Hematopoietic multipotent progenitor cell treated with erythropoietin and hydrocortisone succinate and interleukin-3 and kit ligand, for 4 days (in vitro differentiated cells): ENCODE measurements at regions not wholly inside any gene's neighbourhood (a gene's known extent, or its start where the extent isn't known, plus 50 kb on each side); places are given as distances from the start of the nearest gene placed in this dataset.

Experiments
- DNase-seq: peaks from one replicate; pipeline ENCODE4 v3.0.0-alpha.2; 2015

DNA sequence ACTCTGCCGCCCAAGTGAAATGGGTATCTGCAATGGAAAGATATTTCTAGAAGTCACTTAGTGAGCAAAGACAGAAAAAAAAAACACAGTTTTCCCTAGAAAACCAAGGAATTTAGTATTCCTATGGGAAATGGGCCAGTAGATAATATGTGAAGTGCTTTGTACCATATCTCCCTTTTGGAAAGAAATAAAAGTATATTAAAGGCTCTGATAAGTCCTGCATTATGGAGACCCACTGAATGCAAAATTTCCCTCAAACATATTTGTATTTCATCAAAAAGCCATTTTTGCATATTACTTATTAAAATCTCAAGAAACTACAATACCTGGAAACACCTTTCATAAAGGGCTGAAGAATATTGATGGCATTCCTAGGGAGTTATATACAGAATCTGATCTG is 51.6 kb upstream of the DYNLRB2 start:
- DNase-seq = no peak

DNA sequence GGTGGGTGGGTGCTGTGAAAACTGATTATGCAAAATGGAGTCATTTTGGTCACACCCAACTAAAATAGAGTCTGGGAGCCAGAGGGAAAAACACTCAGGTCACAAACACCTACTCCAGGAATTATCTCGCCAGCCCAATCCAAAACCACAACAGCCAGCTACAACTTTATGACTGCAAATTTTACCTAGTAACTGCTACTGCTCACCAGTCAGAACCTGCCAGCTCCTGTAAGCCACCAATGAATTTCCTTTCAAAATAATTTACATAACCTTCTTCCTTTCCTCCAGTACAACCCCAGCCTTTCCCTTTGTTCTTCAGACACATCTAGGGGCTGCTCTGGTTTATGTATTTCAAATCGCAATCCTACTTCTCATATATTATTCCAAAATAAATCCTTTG is 52.6 kb upstream of the DYNLRB2 start:
- no peak for DNase-seq

DNA sequence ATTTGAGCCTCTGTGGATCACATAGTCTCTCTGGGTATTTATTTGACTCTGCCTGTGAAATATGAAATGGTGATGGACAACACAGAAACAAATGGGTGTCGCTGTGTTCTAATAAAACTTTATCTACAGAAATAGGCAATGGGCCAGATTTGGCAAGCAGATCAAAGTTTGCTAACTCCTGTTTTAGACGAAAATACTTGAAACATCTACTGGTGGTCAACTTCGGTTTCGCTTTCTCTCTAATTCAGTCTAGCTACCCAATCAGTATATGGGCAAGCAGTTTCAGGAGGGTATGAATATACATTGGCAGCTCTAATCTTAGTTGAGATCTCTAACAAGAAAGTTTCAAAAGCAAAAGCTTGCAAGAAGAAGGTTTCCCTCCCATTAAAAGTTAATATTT is 60.1 kb upstream of the DYNLRB2 start:
- DNase-seq = no peak

DNA sequence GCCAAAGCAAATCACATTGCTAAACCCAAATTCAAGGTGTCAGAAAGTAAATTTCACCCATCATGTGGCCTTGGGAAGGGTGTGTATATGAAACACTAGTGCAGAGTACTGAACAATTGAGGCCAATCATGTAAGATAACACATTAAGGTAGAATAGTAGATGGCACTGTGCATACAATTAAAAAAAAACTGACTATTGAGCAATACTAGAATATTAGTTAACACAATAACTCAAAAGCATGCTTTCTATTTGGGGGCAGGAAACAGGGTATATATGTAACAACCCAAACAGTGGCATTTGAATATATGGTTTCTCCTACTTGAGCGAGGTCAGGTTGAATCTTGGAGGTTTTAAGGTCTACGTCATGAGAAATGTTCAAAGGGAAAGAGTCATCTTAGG is 63.0 kb upstream of the DYNLRB2 start:
- DNase-seq = no peak

DNA sequence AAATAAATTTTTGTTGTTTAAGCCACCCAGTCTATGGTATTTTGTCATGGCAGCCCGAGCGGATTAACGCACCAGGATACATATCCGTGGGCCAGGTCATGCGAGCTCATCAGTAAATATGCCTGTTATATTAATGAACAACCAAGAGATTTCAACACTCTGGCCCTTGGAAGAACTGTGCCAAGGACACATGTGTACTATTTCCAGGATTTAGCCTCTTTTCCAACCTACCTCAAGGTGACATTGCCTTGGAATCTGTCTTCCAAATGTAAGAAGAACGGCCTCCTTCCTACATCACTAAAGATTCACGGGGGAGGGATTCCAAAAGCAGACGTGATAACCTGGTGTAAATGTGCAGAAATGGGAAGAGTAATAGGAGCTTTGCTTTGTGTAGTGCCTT is 72.8 kb upstream of the DYNLRB2 start:
- no peak for DNase-seq

DNA sequence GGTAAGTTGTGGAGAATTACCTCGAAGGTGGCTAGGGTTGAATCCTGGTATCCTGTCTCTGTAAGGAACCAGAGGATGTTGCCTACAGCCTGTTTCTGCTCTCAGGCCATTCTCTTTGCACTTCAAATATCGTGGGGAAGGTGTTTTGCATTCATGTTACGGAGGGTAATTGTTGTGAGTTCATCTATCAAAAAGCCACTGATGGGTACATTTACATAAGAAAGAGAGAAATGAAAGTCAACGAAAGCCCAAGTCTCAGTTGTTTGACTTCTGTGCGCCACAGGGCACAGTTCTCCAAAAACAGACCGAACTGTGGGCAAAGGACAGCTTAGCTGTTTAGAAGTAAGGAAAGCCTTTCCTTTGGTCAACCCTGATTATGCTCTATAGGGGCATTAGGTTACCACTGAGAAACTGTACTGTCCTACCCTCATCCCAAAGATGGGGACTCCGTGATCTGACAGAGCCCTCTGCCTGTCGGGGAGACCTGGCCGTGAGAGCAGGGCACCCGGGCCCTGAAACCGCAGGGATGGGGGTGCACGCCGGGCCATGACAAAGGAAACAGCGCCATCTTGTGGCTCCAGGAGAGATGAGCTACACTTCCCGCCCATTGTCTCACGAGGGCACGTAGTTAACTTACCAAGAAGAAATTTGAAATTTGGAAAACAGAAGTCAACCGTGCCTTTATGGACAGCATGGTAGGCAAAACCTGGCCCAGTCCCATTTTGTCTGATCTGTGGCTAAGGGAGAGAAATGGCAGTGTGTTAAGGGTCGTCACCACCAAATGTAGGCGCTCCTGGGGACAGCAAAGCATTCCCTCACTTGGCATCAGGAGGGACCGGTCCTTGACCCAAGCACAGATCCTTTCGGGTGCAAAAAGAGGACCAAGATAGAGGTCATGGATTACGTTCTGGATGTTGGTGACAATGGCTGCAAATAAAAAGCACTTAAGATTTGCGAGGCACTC is 74.5 kb upstream of the DYNLRB2 start:
- DNase-seq = peak; percentile 87

DNA sequence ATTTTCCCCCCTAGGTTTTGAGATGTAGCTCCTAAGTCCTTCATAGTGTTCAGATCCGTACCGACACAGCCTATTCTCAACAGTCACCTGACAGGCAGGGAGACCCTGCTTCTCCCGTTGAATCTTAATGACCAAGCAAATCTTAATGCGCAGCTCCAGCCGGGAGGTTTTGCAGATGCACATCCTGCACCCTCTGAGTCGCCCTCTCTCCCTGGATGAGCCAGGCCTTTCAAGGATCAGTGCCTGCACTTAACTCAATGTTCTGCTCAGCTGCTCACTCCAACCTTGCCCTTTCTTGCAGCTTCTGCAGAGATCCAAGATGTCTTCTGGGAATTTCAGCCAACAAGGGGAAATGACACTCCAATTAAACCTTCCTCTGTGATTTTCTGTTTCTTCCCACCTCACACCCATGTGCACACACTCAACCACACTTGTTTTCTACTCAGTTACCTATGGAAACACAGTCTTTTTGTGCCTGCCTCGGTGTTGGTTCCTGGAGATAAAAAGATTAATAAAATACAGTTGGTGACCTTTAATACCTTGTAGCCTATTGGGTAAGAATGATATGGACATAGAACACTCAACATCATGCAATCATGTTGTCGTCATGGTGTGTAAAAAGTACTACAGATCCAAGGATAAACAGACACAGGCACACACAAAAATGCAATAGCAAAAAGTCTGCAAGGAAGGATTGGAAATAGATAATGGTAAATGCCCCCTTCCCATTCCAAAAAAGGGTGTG is 76.9 kb upstream of the DYNLRB2 start:
- DNase-seq = no peak

DNA sequence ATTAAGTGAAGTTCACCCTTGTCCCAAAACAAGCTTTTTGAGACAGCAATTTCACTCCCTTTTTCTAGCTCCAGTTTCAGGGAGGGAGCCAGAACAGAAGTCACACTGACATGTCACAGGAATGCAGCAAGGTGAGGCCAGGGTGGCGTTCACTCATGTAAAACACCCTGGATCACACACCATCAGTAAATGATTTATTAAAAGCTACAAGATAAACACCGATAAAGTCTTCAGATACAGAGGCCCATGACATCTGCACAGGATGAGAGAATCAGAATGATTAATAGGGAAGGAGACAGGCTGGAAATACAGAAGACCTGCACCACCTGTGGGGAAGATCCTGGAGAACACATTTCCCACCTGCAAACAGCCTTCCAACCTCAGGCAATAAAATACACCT is 77.5 kb upstream of the DYNLRB2 start:
- DNase-seq = no peak

DNA sequence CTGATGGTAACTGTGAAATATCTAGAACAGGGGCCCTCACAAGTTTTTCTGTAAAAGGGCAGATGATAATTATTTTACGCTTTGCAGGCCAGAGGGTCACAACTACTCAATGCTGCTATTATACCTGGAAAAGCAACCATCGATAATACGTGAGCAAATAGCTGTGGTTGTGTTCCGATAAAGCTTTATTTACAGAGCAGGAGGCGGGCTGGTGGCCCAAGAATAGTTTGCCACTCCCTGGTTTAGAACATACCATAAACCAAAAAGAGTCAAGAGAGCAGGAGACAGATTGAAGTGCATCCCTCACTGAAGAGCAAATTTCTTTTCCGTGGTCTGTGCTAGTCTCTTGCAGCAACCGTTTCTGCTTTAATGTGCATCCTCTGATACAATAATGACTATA is 77.9 kb upstream of the DYNLRB2 start:
- no peak for DNase-seq

DNA sequence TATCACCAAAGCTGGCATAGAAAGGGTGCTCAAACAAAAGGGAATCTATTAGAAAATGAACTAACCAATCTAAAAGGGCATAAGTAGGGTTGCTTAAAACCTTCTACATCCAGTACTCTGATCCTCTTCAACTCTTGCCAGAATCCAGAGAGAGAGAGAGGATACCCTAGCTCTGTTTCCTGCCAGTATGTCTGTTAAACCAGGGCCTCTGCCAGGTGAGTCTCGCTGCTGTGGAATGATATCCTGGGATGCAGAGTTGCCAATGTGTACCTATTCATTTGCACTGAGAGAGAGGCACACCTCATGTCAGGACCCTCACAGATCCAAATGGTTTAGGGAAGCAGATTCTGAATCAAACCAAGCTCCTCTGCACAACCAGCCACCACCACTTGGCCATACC is 79.8 kb upstream of the DYNLRB2 start:
- DNase-seq = no peak

DNA sequence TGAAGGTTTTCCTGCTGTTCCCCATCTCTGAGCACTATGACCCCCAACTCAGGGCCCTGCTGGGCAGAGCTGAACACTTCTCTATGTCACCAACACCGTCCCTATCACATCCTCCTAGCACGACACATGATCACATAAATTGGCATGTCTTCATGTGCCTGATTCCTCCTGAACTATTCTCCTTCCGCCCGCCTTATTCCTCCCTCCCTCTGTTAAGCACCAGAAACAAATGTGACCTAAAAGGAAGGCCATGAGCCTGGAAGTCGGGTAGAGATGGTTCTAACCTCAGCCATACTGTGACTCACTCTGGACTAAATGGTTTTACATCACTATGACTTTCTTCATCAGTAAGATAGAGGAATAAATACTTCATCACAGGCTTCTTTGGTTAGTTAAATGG is 80.8 kb upstream of the DYNLRB2 start:
- DNase-seq = no peak

DNA sequence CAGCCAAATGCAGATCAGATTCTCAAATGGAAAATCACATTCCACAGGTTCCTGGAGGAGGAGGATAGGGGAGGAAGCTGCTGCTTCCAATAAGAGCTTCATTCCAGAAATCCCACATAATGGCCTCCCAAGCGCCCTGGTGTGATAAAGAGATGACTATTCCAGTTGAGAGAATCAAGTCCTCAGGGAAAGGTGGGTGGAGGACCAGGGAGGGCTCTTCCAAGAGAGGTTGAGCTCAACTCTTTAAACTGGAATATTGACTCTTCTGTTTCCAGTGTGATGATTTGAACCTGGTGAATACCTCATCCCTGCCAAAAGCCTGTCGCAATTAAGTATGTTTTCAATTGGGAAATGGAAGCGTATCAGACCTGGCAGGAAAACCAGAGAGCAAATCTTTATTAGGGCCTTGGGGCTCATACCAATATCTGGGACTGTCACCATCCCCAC is 81.4 kb upstream of the DYNLRB2 start:
- no peak for DNase-seq

DNA sequence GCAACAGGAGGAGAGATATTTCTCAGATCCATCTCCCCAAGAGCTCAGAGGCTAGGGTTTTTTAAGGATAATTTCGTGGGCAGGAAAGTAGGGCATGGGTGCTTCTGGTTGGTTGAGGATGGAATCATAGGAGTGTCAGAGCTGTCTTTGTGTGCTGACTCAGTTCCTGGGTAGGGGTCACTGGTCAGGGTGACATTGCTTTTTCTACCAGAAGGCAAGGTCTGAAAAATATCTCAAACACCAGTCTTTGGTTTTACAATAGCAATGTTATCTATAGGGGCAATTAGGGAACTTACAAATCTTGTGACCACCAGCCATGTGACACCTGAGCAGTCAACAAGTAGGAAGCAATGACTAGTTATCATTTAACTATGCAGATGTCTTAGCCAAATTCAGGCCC is 82.9 kb upstream of the DYNLRB2 start:
- peak; percentile 3 for DNase-seq

DNA sequence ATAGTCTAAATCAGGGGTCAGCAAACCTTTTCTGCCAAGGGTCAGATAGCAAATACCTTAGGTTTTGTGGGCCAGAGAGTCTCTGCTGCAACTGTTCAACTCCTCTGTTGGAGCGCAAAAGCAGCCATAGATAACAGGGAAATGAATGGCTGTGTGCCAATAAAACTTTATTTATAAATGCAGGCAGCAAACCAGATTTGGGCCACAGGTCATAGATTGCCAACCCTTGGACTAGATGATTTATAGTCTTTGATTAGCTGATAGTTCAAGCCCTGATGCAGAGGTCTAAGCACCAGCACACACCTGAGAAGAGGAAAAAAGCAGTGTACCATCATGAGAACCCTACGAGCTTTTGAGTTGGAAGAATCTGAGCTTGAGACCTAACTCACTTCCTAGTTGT is 86.0 kb upstream of the DYNLRB2 start:
- DNase-seq = no peak

DNA sequence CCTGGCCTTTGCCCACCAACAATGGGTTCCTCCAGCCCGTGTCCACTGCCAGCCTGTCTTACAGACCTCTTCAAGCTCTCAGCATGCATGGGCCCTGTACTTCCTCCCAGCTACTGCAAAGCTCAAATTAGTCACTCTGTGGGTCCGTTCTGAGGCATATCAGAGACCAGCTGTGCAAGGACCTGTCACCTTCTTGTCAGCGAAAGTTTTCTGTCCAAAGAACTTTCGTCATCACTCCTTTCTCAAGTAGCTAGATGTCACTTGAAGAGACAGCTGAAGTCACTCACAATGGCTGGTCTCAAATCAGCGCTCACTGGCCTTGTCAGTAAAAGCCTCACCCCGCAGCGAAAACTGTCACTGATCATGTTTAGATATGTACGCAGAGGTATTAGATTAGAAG is 91.4 kb upstream of the DYNLRB2 start:
- DNase-seq = no peak

DNA sequence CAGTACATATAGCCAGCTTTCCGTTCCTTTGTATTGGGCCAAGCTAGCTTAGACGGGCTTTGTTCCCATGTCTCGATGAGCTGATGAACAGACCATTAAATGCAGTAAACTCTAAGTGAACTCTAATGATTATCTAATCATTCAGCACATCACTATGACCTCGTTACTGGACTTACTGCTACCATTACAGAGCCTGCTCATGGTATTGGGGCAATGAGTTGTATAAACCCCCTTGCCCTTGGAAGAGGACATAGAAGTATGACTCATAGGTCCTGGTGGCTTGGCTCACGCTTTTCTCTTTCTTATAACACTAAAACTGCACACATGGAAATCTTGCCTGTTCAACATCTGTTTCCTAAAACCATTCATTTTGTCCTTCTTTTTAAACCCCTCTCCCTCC is 93.6 kb upstream of the DYNLRB2 start:
- no peak for DNase-seq

DNA sequence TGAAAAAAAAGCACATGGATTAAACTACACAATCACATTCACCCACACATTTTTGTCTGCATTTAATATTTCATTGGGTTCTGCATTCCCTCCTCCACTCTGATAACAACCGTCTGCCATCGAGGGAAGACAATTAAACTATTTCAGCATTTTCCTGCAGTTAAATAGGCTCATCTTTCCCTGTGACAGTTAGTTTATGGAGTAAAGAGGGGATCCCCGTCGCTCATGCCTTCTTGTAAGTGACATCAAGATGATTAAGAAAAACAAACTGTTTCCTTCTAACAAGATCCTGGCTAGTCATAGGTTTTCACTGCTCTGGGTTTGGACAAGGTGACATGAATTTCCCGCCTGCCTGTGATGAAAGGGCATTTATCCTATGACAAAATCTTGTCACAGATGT is 98.0 kb upstream of the DYNLRB2 start:
- DNase-seq = no peak

DNA sequence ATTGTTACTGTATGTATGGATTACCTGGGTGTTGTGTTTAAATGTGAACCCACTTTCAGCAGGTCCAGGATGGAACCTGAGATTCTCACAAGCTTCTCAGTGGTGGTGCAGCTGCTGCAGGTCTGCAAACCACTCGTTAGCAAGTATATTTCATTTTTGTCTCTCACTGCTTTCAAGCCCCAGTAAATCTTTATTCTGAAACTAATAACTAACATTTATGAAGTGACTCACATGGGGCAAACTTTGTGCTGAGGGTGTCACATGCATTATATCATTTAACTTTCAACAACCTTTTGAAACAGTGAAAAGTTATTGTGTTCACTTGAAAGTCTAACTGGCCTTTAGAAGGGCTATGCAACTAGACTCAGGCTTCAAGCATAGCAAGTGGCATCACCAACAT is 98.9 kb upstream of the DYNLRB2 start:
- no peak for DNase-seq

DNA sequence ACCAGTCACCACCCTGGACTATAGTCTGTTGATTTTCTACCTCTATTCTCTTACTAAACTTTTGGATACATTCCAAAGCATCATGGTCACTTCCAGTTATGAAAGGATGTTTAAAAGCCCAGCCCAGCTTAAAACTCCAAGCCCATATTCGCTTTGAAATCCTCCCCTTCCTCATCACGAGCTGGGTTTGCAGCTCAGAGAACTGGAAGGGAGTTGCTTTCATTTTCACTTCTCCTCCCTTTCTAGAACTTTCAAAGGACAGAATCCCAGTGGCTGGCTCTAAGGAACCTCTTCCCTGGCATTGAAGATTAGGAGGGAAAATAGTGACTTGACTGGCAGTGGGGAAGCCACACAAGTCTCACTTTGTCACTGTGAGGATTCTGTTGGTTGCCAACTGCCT is 100.1 kb upstream of the DYNLRB2 start:
- DNase-seq = no peak

DNA sequence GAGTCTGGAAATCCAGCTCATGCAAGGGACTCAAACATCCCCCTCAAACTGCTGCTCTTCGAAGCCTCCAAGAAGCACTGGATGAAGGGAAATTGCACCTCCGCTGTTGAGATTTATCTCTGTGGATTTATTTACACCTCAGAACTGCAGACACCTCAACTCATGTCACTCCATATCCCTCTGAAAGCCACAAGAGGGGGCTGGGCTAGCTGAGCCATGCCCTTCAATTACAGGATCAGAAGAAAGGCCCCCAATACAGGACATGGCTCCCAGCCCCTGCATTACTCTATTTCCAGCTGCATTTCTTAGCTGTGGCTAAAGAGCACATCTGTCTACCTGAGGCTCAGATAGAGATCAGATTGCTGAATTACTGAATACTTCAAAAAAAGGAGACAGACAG is 103.1 kb upstream of the DYNLRB2 start:
- DNase-seq = no peak

DNA sequence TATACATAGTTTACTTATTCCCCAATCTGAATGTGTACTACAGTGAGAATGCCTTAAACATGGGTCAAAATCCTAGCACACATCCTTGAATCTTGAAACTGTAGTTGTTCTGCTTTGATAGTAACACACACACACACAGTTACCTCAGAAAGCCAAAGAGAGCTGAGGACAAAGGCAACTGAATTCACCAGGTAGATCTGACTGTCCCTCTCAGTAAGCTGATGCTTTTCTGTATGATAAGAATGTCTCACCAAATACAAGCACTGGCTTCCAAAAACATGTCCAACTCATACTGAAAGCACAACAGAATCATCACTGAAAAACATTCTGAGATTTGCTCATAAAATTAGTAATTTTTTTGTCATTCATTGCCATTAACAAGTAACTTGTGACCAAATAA is 104.3 kb upstream of the DYNLRB2 start:
- no peak for DNase-seq

DNA sequence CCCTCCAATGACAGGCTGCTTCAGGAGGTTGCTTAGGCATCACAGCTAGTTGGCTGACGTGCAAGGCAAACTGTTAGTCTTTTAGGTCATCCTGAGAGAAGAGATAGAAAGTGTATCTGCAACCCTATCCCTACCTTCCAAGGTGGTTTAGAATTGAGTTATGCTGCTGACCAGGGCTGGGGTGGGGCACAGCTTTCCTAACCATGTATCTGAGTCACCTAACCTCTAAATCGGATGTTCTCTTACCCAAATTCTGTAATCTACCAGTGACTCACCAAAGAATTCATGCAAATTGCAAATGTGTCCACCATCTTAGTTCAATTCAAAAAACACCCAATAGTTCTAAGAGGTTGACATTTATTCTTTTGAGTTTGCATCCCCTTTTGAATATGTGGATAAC is 107.2 kb upstream of the DYNLRB2 start:
- DNase-seq = no peak

DNA sequence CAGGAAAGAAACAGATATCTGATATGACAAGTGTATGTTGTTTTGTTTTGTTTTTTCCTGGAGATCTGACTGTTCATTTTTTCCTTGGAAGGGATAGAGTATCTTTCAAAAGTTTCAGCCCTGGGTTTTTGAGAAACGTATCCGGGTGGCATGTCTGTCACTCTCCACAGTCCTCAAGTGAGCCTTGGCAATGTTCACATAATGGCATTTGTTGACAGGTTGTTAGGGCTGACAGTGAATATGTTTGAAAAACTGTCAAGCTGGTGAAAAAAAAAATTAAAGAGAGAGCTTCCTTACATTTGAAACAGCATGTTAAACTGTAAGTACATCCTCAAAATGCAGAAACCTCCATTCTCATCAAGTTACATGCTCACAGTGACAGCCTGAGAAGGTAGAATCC is 113.0 kb upstream of the DYNLRB2 start:
- DNase-seq = no peak
